Gastrocnemius medialis (tissue), 4 donors: ENCODE measurements at regions not wholly inside any gene's neighbourhood (a gene's known extent, or its start where the extent isn't known, plus 50 kb on each side); places are given as distances from the start of the nearest gene placed in this dataset.

ENCODE experiments used
- ATAC-seq, 2 donors: fragments of 150-250 bp; one replicate each; pipeline ENCODE4 v1.9.1; 2016
- DNase-seq, 2 donors: peaks; one replicate each; pipeline ENCODE4 v3.0.0-alpha.2; 2019
- H3K27ac ChIP-seq, 4 donors: fragments of 200-600 bp; sonication (generic); 1 replicate in 1 of 4; 2 replicates in 3 of 4; pipeline ENCODE4 v1.5.1; 2016 to 2018; ENCODE audit warnings: mild to moderate bottlenecking in 2 of 4, moderate library complexity in 1 of 4
- H3K27me3 ChIP-seq, 3 donors: fragments of 200-600 bp; sonication (generic) in 2 of 3; 1 replicate in 1 of 3; 2 replicates in 2 of 3; pipeline versions ENCODE4 v1.5.1 to v1.6.0; 2016 to 2019; ENCODE audit warnings: mild to moderate bottlenecking in 1 of 3, moderate library complexity in 1 of 3
- H3K36me3 ChIP-seq, 2 donors: fragments of 200-600 bp; sonication (generic) in 1 of 2; one replicate each; pipeline ENCODE4 v1.5.1; 2017 to 2018
- H3K4me1 ChIP-seq, 2 donors: fragments of 200-600 bp; sonication (generic) in 1 of 2; one replicate each; pipeline ENCODE4 v1.5.1; 2016 to 2017; ENCODE audit warnings: mild to moderate bottlenecking in 2 of 2
- H3K4me3 ChIP-seq, 4 donors: fragments of 200-600 bp; sonication (generic) in 3 of 4; 1 replicate in 1 of 4; 2 replicates in 3 of 4; pipeline ENCODE4 v1.5.1; 2016 to 2019; ENCODE audit warnings: mild to moderate bottlenecking in 2 of 4
- H3K9me3 ChIP-seq, 3 donors: fragments of 200-600 bp; sonication (generic) in 2 of 3; 1 replicate in 1 of 3; 2 replicates in 2 of 3; pipeline ENCODE4 v1.5.1; 2016 to 2019
- POLR2A ChIP-seq, 2 donors: fragments of 450-650 bp; IDR thresholded peaks; one replicate each; pipeline ENCODE4 v1.6.1; 2017; ENCODE audit warnings: antibody characterized with exemption in 2 of 2, mild to moderate bottlenecking in 2 of 2, moderate library complexity in 2 of 2
- in situ Hi-C, 4 donors: fragments of 200-750 bp; cut with MboI; loops; one replicate each; pipeline versions ENCODE4 v1.15.0 to v1.8.0; 2017; ENCODE audit warnings: low sequenced_read_pairs in 4 of 4
- intact Hi-C: fragments of 100-400 bp; cut with DNase I; formaldehyde crosslinking; loops from one replicate; pipeline ENCODE4 v1.15.1; 2023; ENCODE audit warnings: low total_unique reads
- TF ChIP-seq, protein P1 (sequence below), 5 experiments: fragments of 450-650 bp in 3 of 5; fragments of 200-600 bp in 2 of 5; sonication (generic) in 2 of 5; IDR thresholded peaks in 4 of 5; conservative IDR thresholded peaks in 1 of 5; 1 replicate in 4 of 5; 2 replicates in 1 of 5; pipeline ENCODE4 v1.5.1; 2016 to 2019; ENCODE audit warnings: antibody characterized with exemption in 5 of 5, mild to moderate bottlenecking in 3 of 5, moderate library complexity in 3 of 5

DNA sequence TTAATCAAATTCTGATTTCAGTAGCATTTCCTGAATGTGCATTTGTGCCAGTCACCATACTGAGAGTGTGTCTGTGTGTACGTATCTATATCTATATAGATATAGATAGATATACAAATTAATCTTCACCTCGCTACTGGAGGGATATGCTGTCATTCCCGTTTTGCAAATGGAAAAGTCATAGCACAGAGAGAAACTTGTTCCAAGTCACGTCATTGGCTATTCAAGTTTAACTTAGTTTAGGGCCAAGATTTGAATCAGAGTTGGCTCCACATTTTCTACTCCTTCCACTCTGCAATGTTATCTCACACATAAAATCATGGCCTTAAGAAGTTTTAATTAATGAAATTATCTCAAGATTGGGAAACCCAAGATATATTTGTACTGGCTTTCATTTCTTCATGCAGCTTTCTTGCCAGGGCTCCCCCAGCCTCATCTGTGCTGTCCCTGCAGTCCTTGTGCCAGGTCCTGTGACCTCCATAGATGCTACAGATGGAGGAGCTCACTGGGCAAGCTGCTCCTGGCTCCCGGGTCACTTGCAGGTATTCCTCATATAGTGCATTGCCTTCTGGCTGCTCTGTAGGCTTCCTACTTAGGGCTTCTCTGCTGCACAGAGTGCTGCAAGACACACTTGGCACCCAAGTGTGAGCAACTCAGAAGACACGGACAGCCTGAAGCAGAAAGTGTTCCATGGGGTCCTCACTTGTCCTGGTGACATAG, 245.8 kb downstream of the KCNS3 start:
- Histone ChIP-seq H3K9me3 (no peaks in the 10 kb centered on the region), H3K4me3 (no peak overlapping the region), H3K27me3 (no peaks in the 10 kb centered on the region), H3K27ac (no peak overlapping the region), H3K36me3 (no peaks in the 10 kb centered on the region), H3K4me1 (peaks cover 18% of the 10 kb centered on the region in 2 donors)
- TF ChIP-seq, protein P1, sequence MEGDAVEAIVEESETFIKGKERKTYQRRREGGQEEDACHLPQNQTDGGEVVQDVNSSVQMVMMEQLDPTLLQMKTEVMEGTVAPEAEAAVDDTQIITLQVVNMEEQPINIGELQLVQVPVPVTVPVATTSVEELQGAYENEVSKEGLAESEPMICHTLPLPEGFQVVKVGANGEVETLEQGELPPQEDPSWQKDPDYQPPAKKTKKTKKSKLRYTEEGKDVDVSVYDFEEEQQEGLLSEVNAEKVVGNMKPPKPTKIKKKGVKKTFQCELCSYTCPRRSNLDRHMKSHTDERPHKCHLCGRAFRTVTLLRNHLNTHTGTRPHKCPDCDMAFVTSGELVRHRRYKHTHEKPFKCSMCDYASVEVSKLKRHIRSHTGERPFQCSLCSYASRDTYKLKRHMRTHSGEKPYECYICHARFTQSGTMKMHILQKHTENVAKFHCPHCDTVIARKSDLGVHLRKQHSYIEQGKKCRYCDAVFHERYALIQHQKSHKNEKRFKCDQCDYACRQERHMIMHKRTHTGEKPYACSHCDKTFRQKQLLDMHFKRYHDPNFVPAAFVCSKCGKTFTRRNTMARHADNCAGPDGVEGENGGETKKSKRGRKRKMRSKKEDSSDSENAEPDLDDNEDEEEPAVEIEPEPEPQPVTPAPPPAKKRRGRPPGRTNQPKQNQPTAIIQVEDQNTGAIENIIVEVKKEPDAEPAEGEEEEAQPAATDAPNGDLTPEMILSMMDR (IDR thresholded peaks at IDR 0.05 in 4 of 5, conservative IDR thresholded peaks at IDR 0.05 in 1 of 5), result no peak
- no peak for TF ChIP-seq POLR2A (IDR thresholded peaks at IDR 0.05)
- no peak for DNase-seq
- ATAC-seq, result no peak
- intact Hi-C loops, result no loop called here
- in situ Hi-C loops, result no loop called here

DNA sequence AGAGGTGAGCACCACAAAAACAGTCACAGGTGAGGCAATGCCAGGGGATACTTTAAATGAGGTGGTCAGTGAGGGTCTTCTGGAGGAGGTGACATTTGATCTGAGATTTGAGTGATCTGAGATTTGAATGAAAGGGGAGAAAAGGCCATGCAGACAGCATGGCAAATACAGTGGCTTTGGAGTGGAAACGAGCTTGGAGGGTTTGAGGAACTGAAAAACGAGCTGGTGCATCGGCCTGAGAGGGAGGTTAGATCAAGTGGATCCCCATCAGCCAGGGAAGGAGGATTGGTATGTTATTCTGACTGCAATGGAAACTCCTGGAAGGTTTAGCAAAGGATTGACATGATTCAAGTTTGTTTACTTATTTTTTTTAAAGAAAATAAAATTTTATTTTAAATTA, 245.1 kb downstream of the KCNS3 start:
- TF ChIP-seq, protein P1 (IDR thresholded peaks at IDR 0.05 in 4 of 5, conservative IDR thresholded peaks at IDR 0.05 in 1 of 5), result no peak
- no peak for TF ChIP-seq POLR2A (IDR thresholded peaks at IDR 0.05)
- no peak overlapping the region for H3K27ac ChIP-seq
- DNase-seq (no peak), ATAC-seq (no peak)
- H3K4me1 ChIP-seq, result peaks cover 20 to 22% of the 10 kb centered on the region in 2 donors
- no peaks in the 10 kb centered on the region for H3K36me3 ChIP-seq
- no peaks in the 10 kb centered on the region for H3K9me3 ChIP-seq
- no peak overlapping the region for H3K4me3 ChIP-seq
- no peaks in the 10 kb centered on the region for H3K27me3 ChIP-seq
- intact Hi-C loops (no loop called here), in situ Hi-C loops (no loop called here)

- no peaks in the 10 kb centered on the region for H3K36me3 ChIP-seq
- ATAC-seq, result no peak
- intact Hi-C loops, result no loop called here
These were observed 244.7 kb downstream of the KCNS3 start for GRCh38 chr2:18123211-18123570.

GRCh38 chr2:18122544-18123210, 244.2 kb downstream of the KCNS3 start:
- no peak for TF ChIP-seq POLR2A (IDR thresholded peaks at IDR 0.05)
- TF ChIP-seq, protein P1 (IDR thresholded peaks at IDR 0.05 in 4 of 5, conservative IDR thresholded peaks at IDR 0.05 in 1 of 5), result no peak
- Histone ChIP-seq H3K9me3 (no peaks in the 10 kb centered on the region), H3K4me3 (no peak overlapping the region), H3K27ac (no peak overlapping the region), H3K4me1 (peaks cover 20 to 22% of the 10 kb centered on the region in 2 donors), H3K27me3 (no peaks in the 10 kb centered on the region), H3K36me3 (no peaks in the 10 kb centered on the region)
- DNase-seq (no peak), ATAC-seq (no peak)
- intact Hi-C loops, result no loop called here
- in situ Hi-C loops, result no loop called here

More at GRCh38 chr2:18123211-18123570, 244.7 kb downstream of the KCNS3 start:
- in situ Hi-C loops, result no loop called here
- TF ChIP-seq, protein P1 (IDR thresholded peaks at IDR 0.05 in 4 of 5, conservative IDR thresholded peaks at IDR 0.05 in 1 of 5), result no peak
- no peak for TF ChIP-seq POLR2A (IDR thresholded peaks at IDR 0.05)
- no peak overlapping the region for H3K4me3 ChIP-seq
- H3K27ac ChIP-seq, result no peak overlapping the region
- no peaks in the 10 kb centered on the region for H3K9me3 ChIP-seq
- DNase-seq, result no peak
- peaks cover 20 to 22% of the 10 kb centered on the region in 2 donors for H3K4me1 ChIP-seq
- H3K27me3 ChIP-seq, result no peaks in the 10 kb centered on the region
